SH-SY5Y (cell line): ENCODE measurements at regions not wholly inside any gene's neighbourhood (a gene's known extent, or its start where the extent isn't known, plus 50 kb on each side); places are given as distances from the start of the nearest gene placed in this dataset.

ENCODE experiments used
- GATA2 ChIP-seq: IDR thresholded peaks from 2 replicates; pipeline ENCODE4 v1.6.1; 2011; ENCODE audit warnings: mild to moderate bottlenecking, low read depth, low read length
- GATA3 ChIP-seq: IDR thresholded peaks from 2 replicates; pipeline ENCODE4 v1.6.1; 2011; ENCODE audit warnings: low read depth, mild to moderate bottlenecking, low read length, moderate library complexity

DNA sequence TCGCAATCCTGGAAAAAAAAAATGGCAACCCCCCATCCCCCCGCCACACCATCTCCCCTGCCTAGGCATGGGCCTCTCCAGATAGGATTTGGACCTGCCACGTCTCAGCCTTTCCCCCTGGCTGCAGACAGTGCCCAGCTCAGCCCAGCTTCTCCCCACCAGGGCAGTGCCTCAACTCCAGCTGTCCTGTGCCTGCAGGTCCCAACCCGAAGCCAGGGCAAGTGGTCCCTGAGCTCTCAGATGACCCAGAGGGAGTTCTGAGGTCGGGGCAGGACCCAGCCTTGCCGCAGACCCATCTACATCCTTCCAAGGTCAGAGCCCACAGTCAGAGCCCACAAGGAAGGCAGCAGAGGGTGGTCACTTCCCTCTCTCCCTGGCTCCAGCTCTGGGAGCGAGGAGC lies 86.7 kb upstream of the POU3F1 start:
- TF ChIP-seq GATA3, result no peak
- no peak for TF ChIP-seq GATA2
